22Rv1 (cell line): ENCODE measurements at regions not wholly inside any gene's neighbourhood (a gene's known extent, or its start where the extent isn't known, plus 50 kb on each side); places are given as distances from the start of the nearest gene placed in this dataset.

Experiments used
- ZFX ChIP-seq: fragments of 450-650 bp; IDR thresholded peaks from 2 replicates; pipeline ENCODE4 v1.6.1; 2017; ENCODE audit warnings: antibody characterized with exemption, borderline replicate concordance
- TF ChIP-seq, protein P1 (sequence below): fragments of 450-650 bp; IDR thresholded peaks from 2 replicates; pipeline ENCODE4 v1.5.1; 2017; ENCODE audit warnings: mild to moderate bottlenecking

DNA sequence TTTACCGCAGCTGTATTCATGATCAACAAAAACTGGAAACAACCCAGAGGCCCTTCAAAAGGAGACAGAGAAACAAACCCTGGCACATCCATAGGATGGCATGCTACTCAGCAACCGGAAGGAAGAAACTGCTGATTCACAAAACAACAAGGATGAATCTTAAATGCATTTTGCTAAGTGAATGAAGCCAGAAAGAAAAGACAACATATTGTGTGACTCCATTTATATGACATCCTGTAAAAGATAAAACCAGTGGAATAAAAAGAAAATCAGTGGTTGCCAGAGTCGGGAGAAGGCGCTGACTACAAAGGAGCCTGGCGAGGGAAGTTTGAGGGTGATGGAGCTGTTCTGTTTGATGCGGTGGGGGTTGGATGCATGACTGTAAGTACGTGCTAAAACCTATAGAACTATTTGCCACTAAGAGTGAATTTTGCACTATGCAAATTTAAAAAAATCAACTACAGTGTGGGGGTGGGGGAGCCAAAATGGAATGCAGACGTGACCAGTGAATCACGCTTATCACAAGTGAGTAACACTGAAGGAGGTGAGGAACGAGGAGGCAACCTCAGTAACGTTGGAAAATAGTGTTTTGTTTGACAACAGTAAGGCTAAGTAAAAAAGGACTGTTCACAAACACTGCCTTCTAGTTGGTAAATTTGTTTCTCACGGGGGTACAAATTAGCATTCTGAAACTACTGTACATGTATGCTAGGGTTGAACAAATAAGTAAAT is 108.9 kb downstream of the INHBB start:
- TF ChIP-seq, protein P1, sequence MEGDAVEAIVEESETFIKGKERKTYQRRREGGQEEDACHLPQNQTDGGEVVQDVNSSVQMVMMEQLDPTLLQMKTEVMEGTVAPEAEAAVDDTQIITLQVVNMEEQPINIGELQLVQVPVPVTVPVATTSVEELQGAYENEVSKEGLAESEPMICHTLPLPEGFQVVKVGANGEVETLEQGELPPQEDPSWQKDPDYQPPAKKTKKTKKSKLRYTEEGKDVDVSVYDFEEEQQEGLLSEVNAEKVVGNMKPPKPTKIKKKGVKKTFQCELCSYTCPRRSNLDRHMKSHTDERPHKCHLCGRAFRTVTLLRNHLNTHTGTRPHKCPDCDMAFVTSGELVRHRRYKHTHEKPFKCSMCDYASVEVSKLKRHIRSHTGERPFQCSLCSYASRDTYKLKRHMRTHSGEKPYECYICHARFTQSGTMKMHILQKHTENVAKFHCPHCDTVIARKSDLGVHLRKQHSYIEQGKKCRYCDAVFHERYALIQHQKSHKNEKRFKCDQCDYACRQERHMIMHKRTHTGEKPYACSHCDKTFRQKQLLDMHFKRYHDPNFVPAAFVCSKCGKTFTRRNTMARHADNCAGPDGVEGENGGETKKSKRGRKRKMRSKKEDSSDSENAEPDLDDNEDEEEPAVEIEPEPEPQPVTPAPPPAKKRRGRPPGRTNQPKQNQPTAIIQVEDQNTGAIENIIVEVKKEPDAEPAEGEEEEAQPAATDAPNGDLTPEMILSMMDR: no peak
- TF ChIP-seq ZFX: no peak
